ENCODE measurements at regions not wholly inside any gene's neighbourhood (a gene's known extent, or its start where the extent isn't known, plus 50 kb on each side); places are given as distances from the start of the nearest gene placed in this dataset.
"Not testable (repeated sequence)": the region's sequence is repeated elsewhere in the genome, so short reads cannot be mapped to it uniquely, and the experiment has no call there.

- dilution Hi-C loops (cut with MboI; ENCODE audit: extremely low pct_ligation_motif_present, low sequenced_read_pairs): no loop called here
- DNase-seq (ENCODE audit: low read depth, low spot score): peak; percentile 18
- ChIA-PET POLR2A (no interaction called here), CTCF (interaction anchor here (1.7 kb wide), 1 partner anchor 43 kb away, joined by 3 read pairs; no protein-coding TSS in a partner anchor)
- no peaks in the 10 kb centered on the region for H3K36me3 ChIP-seq (ENCODE audit: control insufficient read depth in 2 of 2, extremely low read depth in 1 of 2, insufficient read depth in 2 of 2, low read length in 2 of 2)
- BruUV-seq (replicated peaks): no TSS peak
- intact Hi-C loops (cut with micrococcal nuclease): no loop called here
- no peaks in the 10 kb centered on the region for H3K9me1 ChIP-seq (replicated peaks; ENCODE audit: control insufficient read depth, extremely low read depth, insufficient read depth, low read length)
- no peaks in the 10 kb centered on the region for H3K9me3 ChIP-seq (replicated peaks; ENCODE audit: control insufficient read depth, insufficient read depth, low read length)
- H3K27ac ChIP-seq (ENCODE audit: insufficient read depth, low read depth, low read length): no peak overlapping the region
- no peak for FAIRE-seq
- no peak overlapping the region for H2AFZ ChIP-seq (ENCODE audit: low read depth, low read length)
- H3K4me1 ChIP-seq (ENCODE audit: control insufficient read depth, extremely low read depth, insufficient read depth, low read length): no peaks in the 10 kb centered on the region
- H3K9ac ChIP-seq (replicated peaks; ENCODE audit: extremely low read depth, insufficient read depth, low read length): no peak overlapping the region
- no peaks in the 10 kb centered on the region for H3K79me2 ChIP-seq (ENCODE audit: control insufficient read depth, insufficient read depth, low read length)
- no peaks in the 10 kb centered on the region for H4K20me1 ChIP-seq (replicated peaks; ENCODE audit: control insufficient read depth, extremely low read depth, insufficient read depth, low read length)
- peak overlapping the region; percentile 22 for H3K4me2 ChIP-seq (ENCODE audit: insufficient read depth, low read length)
- TF ChIP-seq POLR2A (IDR thresholded peaks at IDR 0.05; ENCODE audit: low read depth, low read length) (no peak), EZH2 (IDR thresholded peaks at IDR 0.05; ENCODE audit: borderline replicate concordance, low read depth, low read length, severe bottlenecking) (peak; percentile 98)
- H3K27me3 ChIP-seq (ENCODE audit: control insufficient read depth in 2 of 2, insufficient read depth in 2 of 2, low read length in 2 of 2): peaks cover 27 to 36% of the 10 kb centered on the region in 2 experiments
- H3K4me3 ChIP-seq (replicated peaks in 1 of 3; ENCODE audit: insufficient read depth in 1 of 3, low read depth in 1 of 3, low read length in 3 of 3): peak overlapping the region in 1 of 3 experiments; percentile 12
Observed at GRCh38 chr3:198113206-198114053, 153.4 kb downstream of the LMLN start.

- dilution Hi-C loops (cut with MboI; ENCODE audit: extremely low pct_ligation_motif_present, low sequenced_read_pairs); DNase-seq (ENCODE audit: low read depth, low spot score); H3K4me2 ChIP-seq (ENCODE audit: insufficient read depth, low read length); H4K20me1 ChIP-seq (replicated peaks; ENCODE audit: control insufficient read depth, extremely low read depth, insufficient read depth, low read length); H3K9me1 ChIP-seq (replicated peaks; ENCODE audit: control insufficient read depth, extremely low read depth, insufficient read depth, low read length); H3K79me2 ChIP-seq (ENCODE audit: control insufficient read depth, insufficient read depth, low read length); H3K36me3 ChIP-seq (ENCODE audit: control insufficient read depth in 2 of 2, extremely low read depth in 1 of 2, insufficient read depth in 2 of 2, low read length in 2 of 2); BruUV-seq (replicated peaks); H3K9ac ChIP-seq (replicated peaks; ENCODE audit: extremely low read depth, insufficient read depth, low read length); H3K27ac ChIP-seq (ENCODE audit: insufficient read depth, low read depth, low read length); CTCF ChIA-PET; H2AFZ ChIP-seq (ENCODE audit: low read depth, low read length); POLR2A ChIA-PET; FAIRE-seq; H3K4me1 ChIP-seq (ENCODE audit: control insufficient read depth, extremely low read depth, insufficient read depth, low read length); H3K4me3 ChIP-seq (replicated peaks in 1 of 3; ENCODE audit: insufficient read depth in 1 of 3, low read depth in 1 of 3, low read length in 3 of 3); intact Hi-C loops (cut with micrococcal nuclease); H3K9me3 ChIP-seq (replicated peaks; ENCODE audit: control insufficient read depth, insufficient read depth, low read length): not testable (repeated sequence)
- H3K27me3 ChIP-seq (ENCODE audit: control insufficient read depth in 2 of 2, insufficient read depth in 2 of 2, low read length in 2 of 2): peaks cover 27 to 36% of the 10 kb centered on the region in 2 experiments
Observed at GRCh38 chr3:198114516-198114915, 154.5 kb downstream of the LMLN start.

GRCh38 chr3:198122184-198122583, 162.2 kb downstream of the LMLN start:
- not testable (repeated sequence) for H3K27me3 ChIP-seq (ENCODE audit: control insufficient read depth in 2 of 2, insufficient read depth in 2 of 2, low read length in 2 of 2)

More at GRCh38 chr3:198122184-198122583, 162.2 kb downstream of the LMLN start:
- H3K4me1 ChIP-seq (ENCODE audit: control insufficient read depth, extremely low read depth, insufficient read depth, low read length); dilution Hi-C loops (cut with MboI; ENCODE audit: extremely low pct_ligation_motif_present, low sequenced_read_pairs); H3K27ac ChIP-seq (ENCODE audit: insufficient read depth, low read depth, low read length); H3K4me2 ChIP-seq (ENCODE audit: insufficient read depth, low read length); H2AFZ ChIP-seq (ENCODE audit: low read depth, low read length); intact Hi-C loops (cut with micrococcal nuclease); H4K20me1 ChIP-seq (replicated peaks; ENCODE audit: control insufficient read depth, extremely low read depth, insufficient read depth, low read length); FAIRE-seq; H3K79me2 ChIP-seq (ENCODE audit: control insufficient read depth, insufficient read depth, low read length); CTCF ChIA-PET; DNase-seq (ENCODE audit: low read depth, low spot score); POLR2A ChIA-PET; H3K9ac ChIP-seq (replicated peaks; ENCODE audit: extremely low read depth, insufficient read depth, low read length); BruUV-seq (replicated peaks); H3K9me1 ChIP-seq (replicated peaks; ENCODE audit: control insufficient read depth, extremely low read depth, insufficient read depth, low read length); H3K4me3 ChIP-seq (replicated peaks in 1 of 3; ENCODE audit: insufficient read depth in 1 of 3, low read depth in 1 of 3, low read length in 3 of 3); H3K36me3 ChIP-seq (ENCODE audit: control insufficient read depth in 2 of 2, extremely low read depth in 1 of 2, insufficient read depth in 2 of 2, low read length in 2 of 2); H3K9me3 ChIP-seq (replicated peaks; ENCODE audit: control insufficient read depth, insufficient read depth, low read length): not testable (repeated sequence)

Data from endothelial cell of umbilical vein (primary cell).